GM21825 (cell line): ENCODE measurements at regions not wholly inside any gene's neighbourhood (a gene's known extent, or its start where the extent isn't known, plus 50 kb on each side); places are given as distances from the start of the nearest gene placed in this dataset.
"Not testable (repeated sequence)": the region's sequence is repeated elsewhere in the genome, so short reads cannot be mapped to it uniquely, and the experiment has no call there.

Source experiments
- ATAC-seq: cut with Tn5 transposase; IDR thresholded peaks from one replicate; pipeline ENCODE4 v1.9.1; 2021; ENCODE audit warnings: mild to moderate bottlenecking, moderate library complexity; ENCODE audit not compliant: unreplicated experiment

GRCh38 chr9:118624608-118625007, 744.6 kb downstream of the BRINP1 start:
- no peak for ATAC-seq

- no peak for ATAC-seq
Measured at GRCh38 chr9:118630079-118630478, 739.2 kb downstream of the BRINP1 start.

- ATAC-seq: no peak
Measured at GRCh38 chr9:118630931-118631595, 738.2 kb downstream of the BRINP1 start.

GRCh38 chr9:118631956-118632355, 737.3 kb downstream of the BRINP1 start:
- ATAC-seq: no peak

GRCh38 chr9:118635416-118635815, 733.8 kb downstream of the BRINP1 start:
- ATAC-seq: no peak

- no peak for ATAC-seq
Measured at GRCh38 chr9:118637681-118638080, 731.6 kb downstream of the BRINP1 start.

GRCh38 chr9:118640836-118641560, 728.2 kb downstream of the BRINP1 start:
- no peak for ATAC-seq

GRCh38 chr9:118643118-118643517, 726.1 kb downstream of the BRINP1 start:
- no peak for ATAC-seq

- ATAC-seq: no peak
Measured at GRCh38 chr9:118644066-118644465, 725.2 kb downstream of the BRINP1 start.

- ATAC-seq: no peak
Measured at GRCh38 chr9:118647331-118647730, 721.9 kb downstream of the BRINP1 start.

GRCh38 chr9:118650417-118650816, 718.8 kb downstream of the BRINP1 start:
- no peak for ATAC-seq

GRCh38 chr9:118651511-118651910, 717.7 kb downstream of the BRINP1 start:
- no peak for ATAC-seq

GRCh38 chr9:118652258-118652657, 717.0 kb downstream of the BRINP1 start:
- ATAC-seq: no peak

- ATAC-seq: no peak
Measured at GRCh38 chr9:118652912-118653311, 716.3 kb downstream of the BRINP1 start.

GRCh38 chr9:118659011-118659410, 710.2 kb downstream of the BRINP1 start:
- no peak for ATAC-seq

GRCh38 chr9:118665226-118665919, 703.9 kb downstream of the BRINP1 start:
- ATAC-seq: no peak

- no peak for ATAC-seq
Measured at GRCh38 chr9:118670011-118670953, 699.0 kb downstream of the BRINP1 start.

- no peak for ATAC-seq
Measured at GRCh38 chr9:118674942-118675341, 694.3 kb downstream of the BRINP1 start.

- ATAC-seq: not testable (repeated sequence)
Measured at GRCh38 chr9:118677936-118678653, 691.1 kb downstream of the BRINP1 start.

GRCh38 chr9:118686959-118687358, 682.3 kb downstream of the BRINP1 start:
- no peak for ATAC-seq
